BE2C (cell line): ENCODE measurements at regions not wholly inside any gene's neighbourhood (a gene's known extent, or its start where the extent isn't known, plus 50 kb on each side); places are given as distances from the start of the nearest gene placed in this dataset.

ENCODE experiments used
- DNase-seq: peaks from one replicate; pipeline ENCODE4 v3.0.0-alpha.2; 2020
- H3K27me3 ChIP-seq: fragments of 250-450 bp; sonication (Bioruptor Pico); 2 replicates; pipeline ENCODE4 v1.5.1; 2020; ENCODE audit warnings: mild to moderate bottlenecking
- H3K36me3 ChIP-seq: fragments of 250-450 bp; sonication (Bioruptor Pico); 2 replicates; pipeline ENCODE4 v1.5.1; 2020; ENCODE audit warnings: mild to moderate bottlenecking
- H3K4me1 ChIP-seq: fragments of 250-450 bp; sonication (Bioruptor Pico); 2 replicates; pipeline ENCODE4 v1.5.1; 2020
- H3K4me3 ChIP-seq: 2 replicates; pipeline ENCODE4 v1.5.1; 2011; ENCODE audit warnings: low read depth, low read length
- H3K9me3 ChIP-seq: fragments of 250-450 bp; sonication (Bioruptor Pico); 2 replicates; pipeline ENCODE4 v1.5.1; 2020
- TF ChIP-seq, protein P1 (sequence below): IDR thresholded peaks from 2 replicates; pipeline ENCODE4 v1.5.1; 2012; ENCODE audit warnings: mild to moderate bottlenecking, low read depth, low read length

DNA sequence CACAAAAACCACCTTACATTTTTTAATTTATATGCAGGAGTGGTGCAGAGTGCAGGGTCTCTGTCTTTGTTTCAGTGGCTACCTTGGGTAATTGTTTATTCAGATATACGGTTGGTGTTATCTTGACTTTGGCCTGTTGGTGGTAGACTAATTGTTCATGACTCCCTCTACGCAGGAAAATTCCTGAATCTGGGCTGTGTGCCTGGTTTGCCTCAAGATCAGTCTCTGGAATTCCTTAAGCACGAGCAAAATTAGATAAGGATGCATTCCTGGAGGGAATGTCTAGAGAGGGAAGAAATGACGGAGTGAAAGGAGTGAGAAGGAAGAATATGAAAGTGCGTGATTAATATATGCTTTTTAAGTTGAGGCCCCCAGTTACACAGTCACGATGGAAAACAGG, 576.9 kb upstream of the PCDH10 start:
- Histone ChIP-seq H3K36me3 (no peaks in the 10 kb centered on the region), H3K4me3 (no peak overlapping the region), H3K27me3 (no peaks in the 10 kb centered on the region), H3K4me1 (no peaks in the 10 kb centered on the region), H3K9me3 (no peaks in the 10 kb centered on the region)
- TF ChIP-seq, protein P1, sequence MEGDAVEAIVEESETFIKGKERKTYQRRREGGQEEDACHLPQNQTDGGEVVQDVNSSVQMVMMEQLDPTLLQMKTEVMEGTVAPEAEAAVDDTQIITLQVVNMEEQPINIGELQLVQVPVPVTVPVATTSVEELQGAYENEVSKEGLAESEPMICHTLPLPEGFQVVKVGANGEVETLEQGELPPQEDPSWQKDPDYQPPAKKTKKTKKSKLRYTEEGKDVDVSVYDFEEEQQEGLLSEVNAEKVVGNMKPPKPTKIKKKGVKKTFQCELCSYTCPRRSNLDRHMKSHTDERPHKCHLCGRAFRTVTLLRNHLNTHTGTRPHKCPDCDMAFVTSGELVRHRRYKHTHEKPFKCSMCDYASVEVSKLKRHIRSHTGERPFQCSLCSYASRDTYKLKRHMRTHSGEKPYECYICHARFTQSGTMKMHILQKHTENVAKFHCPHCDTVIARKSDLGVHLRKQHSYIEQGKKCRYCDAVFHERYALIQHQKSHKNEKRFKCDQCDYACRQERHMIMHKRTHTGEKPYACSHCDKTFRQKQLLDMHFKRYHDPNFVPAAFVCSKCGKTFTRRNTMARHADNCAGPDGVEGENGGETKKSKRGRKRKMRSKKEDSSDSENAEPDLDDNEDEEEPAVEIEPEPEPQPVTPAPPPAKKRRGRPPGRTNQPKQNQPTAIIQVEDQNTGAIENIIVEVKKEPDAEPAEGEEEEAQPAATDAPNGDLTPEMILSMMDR: no peak; the same call in 1 of the 2 replicates
- no peak for DNase-seq

GRCh38 chr4:132587626-132588025, 561.5 kb upstream of the PCDH10 start:
- H3K9me3 ChIP-seq: no peaks in the 10 kb centered on the region
- no peaks in the 10 kb centered on the region for H3K4me1 ChIP-seq
- DNase-seq: no peak
- TF ChIP-seq, protein P1: no peak
- no peak overlapping the region for H3K4me3 ChIP-seq
- H3K36me3 ChIP-seq: no peaks in the 10 kb centered on the region
- no peaks in the 10 kb centered on the region for H3K27me3 ChIP-seq

GRCh38 chr4:132592340-132592739, 556.8 kb upstream of the PCDH10 start:
- no peaks in the 10 kb centered on the region for H3K27me3 ChIP-seq
- H3K36me3 ChIP-seq: no peaks in the 10 kb centered on the region
- no peaks in the 10 kb centered on the region for H3K4me1 ChIP-seq
- no peak for DNase-seq
- H3K9me3 ChIP-seq: no peaks in the 10 kb centered on the region
- TF ChIP-seq, protein P1: 0 out of 2 replicates have a peak, but pooled peaks have one; percentile 2
- no peak overlapping the region for H3K4me3 ChIP-seq

- H3K4me3 ChIP-seq: no peak overlapping the region
- H3K36me3 ChIP-seq: no peaks in the 10 kb centered on the region
- no peaks in the 10 kb centered on the region for H3K4me1 ChIP-seq
- no peaks in the 10 kb centered on the region for H3K9me3 ChIP-seq
- no peak for DNase-seq
- H3K27me3 ChIP-seq: no peaks in the 10 kb centered on the region
- TF ChIP-seq, protein P1: no peak
Measured at GRCh38 chr4:132592850-132593249, 556.2 kb upstream of the PCDH10 start.

- H3K36me3 ChIP-seq: no peaks in the 10 kb centered on the region
- no peak overlapping the region for H3K4me3 ChIP-seq
- no peaks in the 10 kb centered on the region for H3K27me3 ChIP-seq
- TF ChIP-seq, protein P1: no peak
- no peak for DNase-seq
- H3K9me3 ChIP-seq: no peaks in the 10 kb centered on the region
- H3K4me1 ChIP-seq: no peaks in the 10 kb centered on the region
Measured at GRCh38 chr4:132593717-132594400, 555.2 kb upstream of the PCDH10 start.

GRCh38 chr4:132596186-132596585, 552.9 kb upstream of the PCDH10 start:
- H3K36me3 ChIP-seq: no peaks in the 10 kb centered on the region
- H3K9me3 ChIP-seq: no peaks in the 10 kb centered on the region
- TF ChIP-seq, protein P1: no peak
- no peaks in the 10 kb centered on the region for H3K27me3 ChIP-seq
- H3K4me3 ChIP-seq: no peak overlapping the region
- DNase-seq: no peak
- no peaks in the 10 kb centered on the region for H3K4me1 ChIP-seq
